WTC11 (cell line): ENCODE measurements at regions not wholly inside any gene's neighbourhood (a gene's known extent, or its start where the extent isn't known, plus 50 kb on each side); places are given as distances from the start of the nearest gene placed in this dataset.

Experiments used
- CREB1 ChIP-seq: sonication (generic); formaldehyde crosslinking; IDR thresholded peaks from 2 replicates; pipeline ENCODE4 v1.8.0; 2023; ENCODE audit warnings: mild to moderate bottlenecking, missing genetic modification reagents
- CTCF ChIP-seq: fragments of 200-600 bp; IDR thresholded peaks from 2 replicates; pipeline ENCODE4 v1.8.0; 2022; ENCODE audit warnings: antibody characterized with exemption
- EMX1 ChIP-seq: fragments of 250-450 bp; sonication (Bioruptor Pico); IDR thresholded peaks from 2 replicates; pipeline ENCODE4 v1.8.0; 2021; ENCODE audit warnings: mild to moderate bottlenecking
- SOX15 ChIP-seq: fragments of 250-450 bp; sonication (Bioruptor Pico); IDR thresholded peaks from 2 replicates; pipeline ENCODE4 v1.9.0; 2021; ENCODE audit warnings: mild to moderate bottlenecking
- USF2 ChIP-seq: sonication (generic); formaldehyde crosslinking; IDR thresholded peaks from 2 replicates; pipeline ENCODE4 v1.8.1; 2023; ENCODE audit warnings: mild to moderate bottlenecking, missing genetic modification reagents, moderate library complexity
- ZBTB43 ChIP-seq: sonication (generic); formaldehyde crosslinking; IDR thresholded peaks from 2 replicates; pipeline ENCODE4 v1.8.1; 2023; ENCODE audit warnings: mild to moderate bottlenecking, missing genetic modification reagents
- ZNF281 ChIP-seq: sonication (generic); formaldehyde crosslinking; IDR thresholded peaks from 2 replicates; pipeline ENCODE4 v1.8.0; 2023; ENCODE audit warnings: mild to moderate bottlenecking, missing genetic modification reagents

GRCh38 chr7:16350634-16351033 is 70.7 kb downstream of the CRPPA start:
- TF ChIP-seq CREB1 (CRISPR knock-in tag) (no peak), ZNF281 (CRISPR knock-in tag) (no peak), CTCF (no peak), EMX1 (CRISPR knock-in tag) (no peak), USF2 (CRISPR knock-in tag) (no peak), SOX15 (CRISPR knock-in tag) (no peak), ZBTB43 (CRISPR knock-in tag) (no peak)
